ENCODE measurements at regions not wholly inside any gene's neighbourhood (a gene's known extent, or its start where the extent isn't known, plus 50 kb on each side); places are given as distances from the start of the nearest gene placed in this dataset.

DNA sequence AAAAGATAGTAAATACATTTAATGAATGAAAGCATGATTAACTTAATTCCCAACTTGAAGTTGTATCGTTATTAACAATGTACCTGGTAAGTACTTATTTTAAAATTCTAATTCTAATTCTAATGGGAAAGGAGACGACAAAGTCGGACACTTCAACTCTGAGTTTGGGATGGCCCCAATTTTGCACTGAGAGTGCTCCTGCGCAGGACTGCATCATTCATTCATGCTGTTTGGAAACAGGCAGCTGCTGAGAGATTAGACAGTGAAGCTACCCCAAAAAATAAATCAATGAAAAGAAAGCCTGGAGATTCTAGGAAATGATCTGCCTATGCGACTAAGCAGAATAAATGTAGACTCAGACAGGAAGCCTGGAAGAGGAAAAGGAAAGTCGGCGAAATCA, 141.7 kb upstream of the VKORC1L1 start:
- Histone ChIP-seq H3K27me3 (ENCODE audit: control insufficient read depth, insufficient read depth, low read length) (no peaks in the 10 kb centered on the region), H2AFZ (ENCODE audit: low read length) (no peak overlapping the region), H3K36me3 (ENCODE audit: control insufficient read depth, insufficient read depth, low read length) (no peaks in the 10 kb centered on the region), H3K4me2 (ENCODE audit: extremely low read depth, insufficient read depth, low read length) (no peak overlapping the region), H3K79me2 (ENCODE audit: control insufficient read depth, insufficient read depth, low read length) (no peaks in the 10 kb centered on the region), H3K9me3 (ENCODE audit: control insufficient read depth, insufficient read depth, low read depth, low read length) (no peaks in the 10 kb centered on the region), H3K9ac (ENCODE audit: insufficient read depth, low read length) (no peak overlapping the region), H4K20me1 (ENCODE audit: control insufficient read depth, extremely low read depth, insufficient read depth, low read length) (no peaks in the 10 kb centered on the region), H3K4me1 (ENCODE audit: control insufficient read depth, extremely low read depth, insufficient read depth, low read length) (no peaks in the 10 kb centered on the region), H3K4me3 (replicated peaks in 1 of 4; ENCODE audit: control extremely low read depth in 1 of 4, insufficient read depth in 1 of 4, low read depth in 3 of 4, low read length in 4 of 4) (peak overlapping the region in 1 of 4 experiments; percentile 10), H3K27ac (ENCODE audit: insufficient read depth, low read length) (no peak overlapping the region)
- no peak for DNase-seq (ENCODE audit: low read depth in 2 of 2)
- no peak for TF ChIP-seq EZH2 (IDR thresholded peaks at IDR 0.05; ENCODE audit: low read length, missing control alignments)
- TF ChIP-seq, protein P1, sequence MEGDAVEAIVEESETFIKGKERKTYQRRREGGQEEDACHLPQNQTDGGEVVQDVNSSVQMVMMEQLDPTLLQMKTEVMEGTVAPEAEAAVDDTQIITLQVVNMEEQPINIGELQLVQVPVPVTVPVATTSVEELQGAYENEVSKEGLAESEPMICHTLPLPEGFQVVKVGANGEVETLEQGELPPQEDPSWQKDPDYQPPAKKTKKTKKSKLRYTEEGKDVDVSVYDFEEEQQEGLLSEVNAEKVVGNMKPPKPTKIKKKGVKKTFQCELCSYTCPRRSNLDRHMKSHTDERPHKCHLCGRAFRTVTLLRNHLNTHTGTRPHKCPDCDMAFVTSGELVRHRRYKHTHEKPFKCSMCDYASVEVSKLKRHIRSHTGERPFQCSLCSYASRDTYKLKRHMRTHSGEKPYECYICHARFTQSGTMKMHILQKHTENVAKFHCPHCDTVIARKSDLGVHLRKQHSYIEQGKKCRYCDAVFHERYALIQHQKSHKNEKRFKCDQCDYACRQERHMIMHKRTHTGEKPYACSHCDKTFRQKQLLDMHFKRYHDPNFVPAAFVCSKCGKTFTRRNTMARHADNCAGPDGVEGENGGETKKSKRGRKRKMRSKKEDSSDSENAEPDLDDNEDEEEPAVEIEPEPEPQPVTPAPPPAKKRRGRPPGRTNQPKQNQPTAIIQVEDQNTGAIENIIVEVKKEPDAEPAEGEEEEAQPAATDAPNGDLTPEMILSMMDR (conservative IDR thresholded peaks at IDR 0.05 in 1 of 2, IDR thresholded peaks at IDR 0.05 in 1 of 2; ENCODE audit: low read depth in 1 of 2, low read length in 2 of 2), result no peak

DNA sequence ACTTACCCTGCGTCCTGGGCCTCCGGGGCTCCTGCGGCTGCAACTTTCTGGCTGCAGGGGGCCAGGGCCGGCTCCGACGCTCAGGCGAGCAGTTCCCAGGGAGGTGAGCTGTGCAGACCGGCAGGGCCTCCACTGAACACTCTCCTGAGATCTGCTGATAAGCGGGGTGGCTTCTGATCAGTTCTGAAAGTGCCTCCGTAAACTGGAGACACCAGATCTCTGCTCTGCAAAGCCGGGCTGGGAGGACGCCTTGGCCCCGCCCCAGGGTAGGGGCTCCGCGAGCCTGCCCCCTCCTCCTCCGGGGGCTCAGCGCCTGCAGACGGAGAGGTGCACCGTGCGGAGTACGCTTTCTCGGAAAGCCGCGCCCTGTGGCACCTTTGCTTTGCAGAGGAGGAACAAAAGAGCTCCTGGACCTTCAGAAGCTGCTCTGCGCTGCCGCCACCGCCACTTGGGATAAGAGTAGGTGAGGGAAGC, 141.3 kb upstream of the VKORC1L1 start:
- no peak overlapping the region for H3K9ac ChIP-seq (ENCODE audit: insufficient read depth, low read length)
- H3K9me3 ChIP-seq (ENCODE audit: control insufficient read depth, insufficient read depth, low read depth, low read length), result no peaks in the 10 kb centered on the region
- no peaks in the 10 kb centered on the region for H3K27me3 ChIP-seq (ENCODE audit: control insufficient read depth, insufficient read depth, low read length)
- TF ChIP-seq EZH2 (IDR thresholded peaks at IDR 0.05; ENCODE audit: low read length, missing control alignments), result no peak
- TF ChIP-seq, protein P1 (conservative IDR thresholded peaks at IDR 0.05 in 1 of 2, IDR thresholded peaks at IDR 0.05 in 1 of 2; ENCODE audit: low read depth in 1 of 2, low read length in 2 of 2), result peak; percentile 7 to 43
- H3K27ac ChIP-seq (ENCODE audit: insufficient read depth, low read length), result no peak overlapping the region
- no peaks in the 10 kb centered on the region for H4K20me1 ChIP-seq (ENCODE audit: control insufficient read depth, extremely low read depth, insufficient read depth, low read length)
- H3K4me2 ChIP-seq (ENCODE audit: extremely low read depth, insufficient read depth, low read length), result peak overlapping the region; percentile 2
- peak overlapping the region in 2 of 4 experiments; percentile 4 to 10 for H3K4me3 ChIP-seq (replicated peaks in 1 of 4; ENCODE audit: control extremely low read depth in 1 of 4, insufficient read depth in 1 of 4, low read depth in 3 of 4, low read length in 4 of 4)
- H3K79me2 ChIP-seq (ENCODE audit: control insufficient read depth, insufficient read depth, low read length), result no peaks in the 10 kb centered on the region
- DNase-seq (ENCODE audit: low read depth in 2 of 2), result peak; percentile 22 to 27
- no peak overlapping the region for H2AFZ ChIP-seq (ENCODE audit: low read length)
- no peaks in the 10 kb centered on the region for H3K36me3 ChIP-seq (ENCODE audit: control insufficient read depth, insufficient read depth, low read length)
- no peaks in the 10 kb centered on the region for H3K4me1 ChIP-seq (ENCODE audit: control insufficient read depth, extremely low read depth, insufficient read depth, low read length)

GRCh38 chr7:65744406-65744805, 128.5 kb upstream of the VKORC1L1 start:
- no peak overlapping the region for H3K27ac ChIP-seq (ENCODE audit: insufficient read depth, low read length)
- no peak for DNase-seq (ENCODE audit: low read depth in 2 of 2)
- no peak overlapping the region for H3K4me3 ChIP-seq (replicated peaks in 1 of 4; ENCODE audit: control extremely low read depth in 1 of 4, insufficient read depth in 1 of 4, low read depth in 3 of 4, low read length in 4 of 4)
- H3K27me3 ChIP-seq (ENCODE audit: control insufficient read depth, insufficient read depth, low read length), result no peaks in the 10 kb centered on the region
- no peaks in the 10 kb centered on the region for H3K9me3 ChIP-seq (ENCODE audit: control insufficient read depth, insufficient read depth, low read depth, low read length)
- H3K36me3 ChIP-seq (ENCODE audit: control insufficient read depth, insufficient read depth, low read length), result no peaks in the 10 kb centered on the region
- H3K9ac ChIP-seq (ENCODE audit: insufficient read depth, low read length), result no peak overlapping the region
- H3K4me1 ChIP-seq (ENCODE audit: control insufficient read depth, extremely low read depth, insufficient read depth, low read length), result no peaks in the 10 kb centered on the region
- peaks cover 4% of the 10 kb centered on the region for H3K79me2 ChIP-seq (ENCODE audit: control insufficient read depth, insufficient read depth, low read length)
- H2AFZ ChIP-seq (ENCODE audit: low read length), result no peak overlapping the region
- H4K20me1 ChIP-seq (ENCODE audit: control insufficient read depth, extremely low read depth, insufficient read depth, low read length), result no peaks in the 10 kb centered on the region
- no peak for TF ChIP-seq EZH2 (IDR thresholded peaks at IDR 0.05; ENCODE audit: low read length, missing control alignments)
- TF ChIP-seq, protein P1 (conservative IDR thresholded peaks at IDR 0.05 in 1 of 2, IDR thresholded peaks at IDR 0.05 in 1 of 2; ENCODE audit: low read depth in 1 of 2, low read length in 2 of 2), result no peak
- H3K4me2 ChIP-seq (ENCODE audit: extremely low read depth, insufficient read depth, low read length), result no peak overlapping the region

All from fibroblast of lung (primary cell).